GM21367 (cell line): ENCODE measurements at regions not wholly inside any gene's neighbourhood (a gene's known extent, or its start where the extent isn't known, plus 50 kb on each side); places are given as distances from the start of the nearest gene placed in this dataset.

ENCODE experiments used
- ATAC-seq: cut with Tn5 transposase; IDR thresholded peaks from one replicate; pipeline ENCODE4 v1.9.1; 2021; ENCODE audit not compliant: unreplicated experiment

DNA sequence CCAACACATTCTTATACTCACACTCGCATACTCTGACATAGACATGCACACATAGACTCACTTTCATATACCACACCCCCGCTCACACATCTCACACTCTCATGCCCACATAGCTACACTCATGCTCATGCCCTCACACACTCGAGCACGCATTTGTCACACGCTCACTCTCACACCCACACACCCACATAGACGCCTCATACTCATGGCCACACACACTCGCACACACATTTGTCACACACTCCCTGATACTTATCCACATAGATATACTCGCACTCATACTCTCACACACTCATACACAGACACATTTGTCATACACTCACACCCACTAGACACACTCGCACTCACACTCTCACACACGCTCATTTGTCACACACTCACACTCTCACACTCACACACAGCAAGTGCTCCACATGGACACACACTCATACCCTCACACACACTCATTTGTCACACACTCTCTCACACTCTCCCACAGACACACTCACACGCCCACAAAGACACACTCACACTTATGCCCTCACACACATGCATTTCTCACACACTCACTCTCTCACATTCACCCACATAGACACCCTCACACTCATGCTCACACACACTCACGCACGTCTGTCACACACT, 50.9 kb downstream of the TNP1 start:
- ATAC-seq, result no peak

DNA sequence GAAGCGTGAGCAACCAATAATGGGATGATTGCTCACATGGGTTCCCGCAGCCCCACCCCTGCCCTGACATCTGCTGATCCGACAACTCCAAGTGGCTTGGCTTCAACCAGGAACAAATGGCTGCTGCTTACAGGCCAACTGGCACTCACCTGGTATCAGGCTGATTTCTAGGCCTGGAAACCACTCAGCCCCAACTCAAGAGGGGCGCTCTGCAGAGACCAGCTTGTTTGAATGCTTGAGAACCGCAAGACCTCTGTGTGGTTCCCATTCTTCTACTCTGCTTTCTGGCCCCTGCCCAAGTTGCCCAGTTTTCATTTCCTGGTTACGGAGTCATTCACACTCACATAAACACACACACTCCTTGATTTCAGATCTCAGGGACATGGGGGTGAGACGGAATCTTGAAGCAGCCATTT, 52.0 kb downstream of the TNP1 start:
- ATAC-seq, result no peak

DNA sequence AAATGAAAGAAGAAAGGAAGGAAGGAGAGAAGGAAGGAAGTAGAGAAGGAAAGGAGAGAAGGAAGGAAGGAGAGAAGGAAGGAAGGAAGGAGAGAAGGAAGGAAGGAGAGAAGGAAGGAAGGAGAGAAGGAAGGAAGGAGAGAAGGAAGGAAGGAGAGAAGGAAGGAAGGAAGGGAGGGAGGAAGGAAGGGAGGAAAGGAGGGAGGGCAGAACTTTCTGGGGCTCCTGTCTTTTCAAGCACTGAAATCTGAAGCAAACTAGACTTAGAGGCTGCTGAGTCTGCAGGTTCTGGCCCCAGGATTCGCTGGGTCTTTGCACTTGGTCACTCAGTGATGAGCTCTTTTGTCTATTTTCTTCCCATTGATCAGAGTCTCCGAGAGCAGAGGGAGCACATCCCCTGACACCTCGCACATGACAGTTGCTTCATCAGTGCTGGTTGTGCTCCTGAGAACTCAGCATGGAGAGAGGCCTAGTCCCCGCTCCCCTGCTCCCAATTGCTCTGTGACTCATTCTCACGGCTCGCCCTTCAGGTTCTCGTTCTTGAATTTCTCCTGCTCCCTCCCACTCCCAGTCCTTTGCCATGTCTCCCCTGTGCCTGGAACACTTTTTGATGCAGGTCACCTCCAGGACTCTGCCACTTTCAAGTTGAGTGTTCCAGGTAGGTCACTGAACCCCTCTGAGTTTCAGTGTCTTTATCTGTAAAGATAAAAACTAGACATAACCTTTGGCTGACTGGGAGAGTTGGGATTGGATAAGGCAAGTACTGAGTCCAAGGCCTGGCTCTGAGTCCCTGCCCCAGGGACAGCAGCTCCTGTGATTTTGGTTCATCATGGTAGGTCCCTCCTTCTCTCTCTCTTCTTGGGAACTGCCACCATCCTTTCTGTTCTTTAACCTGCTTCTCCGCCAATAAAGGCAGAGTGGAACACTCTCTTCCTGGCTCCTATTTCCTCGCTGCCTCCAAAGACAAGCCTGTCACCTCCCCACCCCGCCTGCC, 55.2 kb downstream of the TNP1 start:
- ATAC-seq, result no peak

DNA sequence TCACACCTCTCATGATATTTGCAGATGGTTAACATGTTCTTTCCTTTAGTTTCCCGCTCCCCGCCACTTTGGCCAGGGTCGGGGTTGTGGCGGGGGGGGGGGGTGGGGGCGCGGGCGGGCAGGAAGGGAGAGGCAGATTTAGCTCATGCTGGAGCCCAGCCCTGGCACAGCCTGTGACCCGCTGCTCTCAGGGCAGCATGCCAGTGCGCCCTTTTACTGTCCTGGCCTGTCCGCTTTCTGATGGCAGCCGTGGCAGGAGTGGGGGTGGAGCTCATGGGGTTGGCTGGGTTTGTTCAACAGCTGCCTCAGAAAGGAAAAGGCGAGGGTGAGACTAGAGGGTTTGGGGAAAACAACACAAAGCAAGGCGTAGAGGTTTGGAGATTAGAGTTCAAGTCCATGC, 56.1 kb downstream of the TNP1 start:
- ATAC-seq, result no peak

GRCh38 chr2:216802516-216803215, 57.2 kb downstream of the TNP1 start:
- no peak for ATAC-seq

- ATAC-seq, result no peak
Measured at GRCh38 chr2:216800836-216801235, 59.0 kb downstream of the TNP1 start.

DNA sequence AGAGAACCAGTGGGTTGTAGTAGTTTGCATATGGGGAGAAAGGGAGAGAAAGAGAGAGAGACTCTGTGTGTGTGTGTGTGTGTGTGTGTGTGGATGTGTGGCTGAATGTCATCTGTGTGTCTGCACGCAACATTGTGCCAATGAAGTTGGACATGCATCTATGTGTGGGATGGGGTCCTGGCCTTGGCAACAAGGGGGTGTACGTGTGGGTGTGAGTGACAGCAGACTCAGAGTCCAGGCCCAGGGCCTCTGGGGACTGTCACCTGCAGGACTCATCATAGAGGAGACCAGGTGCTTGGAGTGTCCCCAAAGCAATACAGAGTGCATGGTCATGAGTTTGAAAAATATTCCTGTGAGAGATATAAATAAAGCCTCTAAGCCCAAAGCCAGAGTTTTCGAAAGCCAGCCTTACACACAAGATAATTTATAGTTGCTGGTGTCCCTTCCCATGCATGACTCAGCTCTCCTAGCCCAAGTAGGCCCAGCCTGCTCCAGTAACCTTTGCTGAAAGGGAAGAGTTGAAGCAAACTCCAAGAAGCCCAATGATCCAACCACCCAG, 59.9 kb downstream of the TNP1 start:
- no peak for ATAC-seq

DNA sequence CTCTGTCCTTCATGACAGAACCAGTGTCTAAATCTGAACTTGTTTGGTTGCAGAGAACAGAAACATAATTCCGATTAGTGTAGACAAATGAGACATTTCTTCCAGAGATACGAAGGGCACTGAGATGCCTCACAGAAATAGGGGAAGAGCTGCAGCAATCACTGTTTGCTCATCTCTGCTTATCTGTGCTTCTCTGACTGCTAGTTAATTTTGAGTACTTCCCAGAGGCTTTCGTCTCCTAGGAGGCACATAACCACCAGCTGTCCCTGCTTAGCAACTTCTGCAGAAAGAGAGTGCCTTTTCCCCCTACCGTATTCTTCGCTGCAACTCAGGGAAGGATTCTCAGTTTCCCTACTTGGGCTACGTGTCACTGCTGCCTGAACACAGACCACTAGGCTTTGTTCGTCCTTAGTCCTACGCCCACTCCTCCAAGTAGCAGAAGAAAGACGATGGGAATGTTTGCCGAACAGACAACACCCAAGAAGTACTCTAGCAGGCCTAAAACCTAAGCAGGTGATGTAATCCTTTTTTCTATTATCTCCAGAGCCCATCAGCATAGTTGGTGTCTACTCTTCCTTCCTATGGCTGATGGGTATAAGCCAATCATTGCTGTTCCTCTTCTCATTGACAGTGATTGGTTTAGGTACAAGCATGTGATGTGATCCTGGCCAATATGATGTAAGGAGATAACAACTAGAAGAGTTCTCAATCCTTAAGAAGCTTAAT, 63.6 kb downstream of the TNP1 start:
- ATAC-seq, result no peak

- no peak for ATAC-seq
Measured at GRCh38 chr2:216793386-216793785, 66.5 kb downstream of the TNP1 start.

- ATAC-seq, result no peak
Measured at GRCh38 chr2:216792222-216793021, 67.4 kb downstream of the TNP1 start.

DNA sequence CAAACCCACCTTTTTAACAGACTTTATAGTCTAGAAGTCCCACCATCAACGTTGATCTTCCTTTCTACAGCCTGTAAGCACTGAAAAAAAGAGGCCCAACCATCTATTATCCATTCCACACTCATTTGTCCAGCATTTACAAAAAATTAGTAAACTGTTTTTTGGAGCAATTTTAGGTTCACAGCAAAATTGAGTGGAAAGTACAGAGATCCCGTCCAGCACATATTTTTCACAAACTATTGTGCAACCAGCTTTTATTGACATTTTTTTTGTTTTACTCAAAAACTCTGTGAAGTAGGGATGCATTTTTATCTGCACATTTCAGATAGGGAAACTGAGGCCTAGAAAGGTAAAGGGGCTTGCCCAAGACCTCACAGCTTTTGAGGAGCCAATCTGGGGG, 68.6 kb downstream of the TNP1 start:
- no peak for ATAC-seq

DNA sequence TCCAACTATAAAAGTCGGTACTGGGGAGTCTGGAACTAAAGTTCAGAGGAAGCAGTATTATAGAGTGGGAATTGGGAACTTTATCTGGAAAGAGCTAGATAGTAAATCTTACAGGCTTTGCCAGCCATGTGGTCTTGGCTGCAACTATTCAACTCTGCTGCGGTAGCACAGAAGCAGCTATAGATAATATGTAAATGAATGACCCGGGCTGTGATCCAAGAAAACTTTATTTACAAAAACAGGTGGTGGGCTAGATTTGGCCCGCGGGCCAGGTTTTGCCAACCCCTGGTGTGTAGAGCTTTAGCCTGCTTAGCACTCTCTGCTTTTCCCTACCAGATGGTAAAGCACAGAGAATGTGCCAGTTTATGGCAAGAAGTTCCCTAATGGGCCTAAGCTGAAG, 70.8 kb downstream of the TNP1 start:
- ATAC-seq, result no peak

GRCh38 chr2:216787851-216788540, 71.9 kb downstream of the TNP1 start:
- ATAC-seq, result no peak

GRCh38 chr2:216786676-216787075, 73.2 kb downstream of the TNP1 start:
- no peak for ATAC-seq

DNA sequence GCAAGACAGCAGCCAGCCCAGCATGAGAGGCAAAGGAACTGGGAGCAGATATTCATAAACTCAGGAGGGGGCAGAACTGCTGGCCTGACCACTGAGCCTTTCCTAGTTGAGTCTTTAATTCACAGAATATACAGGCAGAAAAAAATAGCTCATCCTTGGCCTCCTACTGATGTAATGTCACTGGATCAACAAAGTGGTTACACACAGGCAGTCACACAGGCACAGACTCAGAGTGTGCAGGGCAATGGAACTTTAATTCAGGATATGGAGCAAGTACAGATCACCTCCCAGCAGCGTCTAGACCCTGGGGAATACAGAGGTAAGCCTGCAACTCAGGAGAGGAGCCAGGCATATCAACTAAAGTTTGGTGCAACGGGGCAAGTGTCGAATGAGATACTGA, 75.4 kb downstream of the TNP1 start:
- ATAC-seq, result no peak

DNA sequence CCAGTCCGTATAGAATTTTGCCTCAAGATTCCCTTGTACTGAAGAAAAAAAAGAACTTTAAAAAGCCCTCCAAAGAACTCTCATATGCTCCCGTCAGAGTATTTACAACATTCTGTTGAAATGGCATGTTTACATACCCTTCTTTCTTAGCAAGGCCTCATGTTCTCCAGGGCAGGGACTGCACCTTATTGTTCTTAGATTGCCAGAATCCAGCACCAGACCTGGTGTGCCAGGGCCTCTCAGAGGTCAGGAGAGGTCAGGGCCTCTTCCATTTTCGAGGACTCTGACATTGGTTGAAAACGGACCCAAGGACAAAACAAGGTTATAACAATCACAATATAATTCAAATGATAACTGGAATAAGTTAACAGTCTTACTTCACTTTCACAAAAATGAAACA, 78.2 kb downstream of the TNP1 start:
- ATAC-seq, result no peak

- no peak for ATAC-seq
Measured at GRCh38 chr2:216780843-216781242, 79.0 kb downstream of the TNP1 start.

DNA sequence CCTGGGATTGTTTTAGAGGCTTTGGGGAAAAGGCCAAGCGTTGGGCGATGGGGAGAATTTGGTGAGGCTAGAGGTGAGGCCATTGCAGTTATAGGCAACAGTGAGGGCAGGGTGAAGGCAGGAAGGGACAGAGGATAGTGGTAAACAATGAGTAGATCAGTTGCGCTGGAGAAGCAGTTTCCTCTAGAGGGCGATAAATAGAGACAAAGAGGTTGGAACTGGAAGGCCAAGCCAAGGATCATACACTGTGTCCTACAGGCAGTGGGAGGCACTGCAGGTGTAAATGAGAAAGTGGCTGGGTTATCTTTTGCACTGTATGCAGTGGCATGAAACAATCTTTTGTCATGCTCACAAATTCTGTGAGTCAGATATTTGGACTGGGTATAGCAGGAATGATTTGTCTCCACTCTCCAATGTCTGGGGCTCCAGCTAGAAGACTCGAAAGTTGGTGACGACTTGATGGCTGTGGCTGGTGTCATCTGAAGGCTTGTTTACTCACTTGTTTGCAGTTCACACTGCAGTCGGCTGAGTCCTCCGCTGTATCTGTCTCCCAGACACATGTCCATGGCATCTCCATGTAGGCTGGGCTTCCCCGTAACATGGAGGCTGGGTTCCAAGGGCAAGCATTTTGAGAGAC, 82.1 kb downstream of the TNP1 start:
- ATAC-seq, result peak; percentile 97
